Lung (tissue), 11 donors: ENCODE measurements at regions not wholly inside any gene's neighbourhood (a gene's known extent, or its start where the extent isn't known, plus 50 kb on each side); places are given as distances from the start of the nearest gene placed in this dataset.
"Not testable (repeated sequence)": the region's sequence is repeated elsewhere in the genome, so short reads cannot be mapped to it uniquely, and the experiment has no call there.

Source experiments
- ATAC-seq: fragments of 200-7000 bp; cut with Tn5 transposase; one replicate; pipeline ENCODE4 v1.9.1; 2020; ENCODE audit warnings: moderate number of reproducible peaks; ENCODE audit not compliant: insufficient read depth, low FRiP score
- DNase-seq, 3 donors: peaks; one replicate each; pipeline ENCODE4 v3.0.0-alpha.2; 2013 to 2017
- H3K27ac ChIP-seq, 2 donors: one replicate each; pipeline ENCODE4 v1.5.1; 2013; ENCODE audit warnings: mild to moderate bottlenecking in 2 of 2, moderate library complexity in 2 of 2, control low read depth in 1 of 2, inconsistent platforms in 1 of 2, low read depth in 1 of 2, low read length in 1 of 2
- H3K27me3 ChIP-seq, 3 donors: one replicate each; pipeline ENCODE4 v1.5.1; 2013; ENCODE audit warnings: low read length in 2 of 3; ENCODE audit not compliant: control insufficient read depth in 3 of 3, insufficient read depth in 3 of 3
- H3K36me3 ChIP-seq, 4 donors: one replicate each; pipeline ENCODE4 v1.5.1; 2013; ENCODE audit warnings: low read length in 4 of 4, mild to moderate bottlenecking in 1 of 4, moderate library complexity in 1 of 4; ENCODE audit not compliant: control insufficient read depth in 4 of 4, insufficient read depth in 4 of 4
- H3K4me1 ChIP-seq, 5 donors: one replicate each; pipeline ENCODE4 v1.5.1; 2013; ENCODE audit warnings: low read length in 5 of 5, mild to moderate bottlenecking in 2 of 5, moderate library complexity in 1 of 5; ENCODE audit not compliant: control insufficient read depth in 5 of 5, insufficient read depth in 5 of 5
- H3K4me3 ChIP-seq: one replicate; pipeline ENCODE4 v1.5.1; 2013; ENCODE audit warnings: mild to moderate bottlenecking, control low read depth, moderate library complexity
- H3K9ac ChIP-seq, 2 donors: one replicate each; pipeline ENCODE4 v1.5.1; 2013; ENCODE audit warnings: low read length in 2 of 2, control low read depth in 1 of 2; ENCODE audit not compliant: insufficient read depth in 1 of 2
- H3K9me3 ChIP-seq, 4 donors: one replicate each; pipeline ENCODE4 v1.5.1; 2013; ENCODE audit warnings: low read length in 3 of 4, mild to moderate bottlenecking in 1 of 4, moderate library complexity in 1 of 4; ENCODE audit not compliant: control insufficient read depth in 4 of 4, insufficient read depth in 3 of 4
- CTCF ChIP-seq: IDR thresholded peaks from 2 replicates; pipeline ENCODE4 v1.5.1; 2012; ENCODE audit warnings: mild to moderate bottlenecking; ENCODE audit errors: control extremely low read depth, extremely low read depth
- WGBS, 2 donors: extraction: QIAGEN DNeasy Blood & Tissue Kit; methylation state at CpG; one replicate each; pipeline ENCODE4 v1.1.7; 2013; 5-methylcytosine and 5-hydroxymethylcytosine counted together
- donor health status: control.
- donor health status: control.
- donor health status: Bipolar disorder and iron deficiency.
- donor health status: healthy.
- donor health status: DM: yes; HTN: yes; CAD: no.

DNA sequence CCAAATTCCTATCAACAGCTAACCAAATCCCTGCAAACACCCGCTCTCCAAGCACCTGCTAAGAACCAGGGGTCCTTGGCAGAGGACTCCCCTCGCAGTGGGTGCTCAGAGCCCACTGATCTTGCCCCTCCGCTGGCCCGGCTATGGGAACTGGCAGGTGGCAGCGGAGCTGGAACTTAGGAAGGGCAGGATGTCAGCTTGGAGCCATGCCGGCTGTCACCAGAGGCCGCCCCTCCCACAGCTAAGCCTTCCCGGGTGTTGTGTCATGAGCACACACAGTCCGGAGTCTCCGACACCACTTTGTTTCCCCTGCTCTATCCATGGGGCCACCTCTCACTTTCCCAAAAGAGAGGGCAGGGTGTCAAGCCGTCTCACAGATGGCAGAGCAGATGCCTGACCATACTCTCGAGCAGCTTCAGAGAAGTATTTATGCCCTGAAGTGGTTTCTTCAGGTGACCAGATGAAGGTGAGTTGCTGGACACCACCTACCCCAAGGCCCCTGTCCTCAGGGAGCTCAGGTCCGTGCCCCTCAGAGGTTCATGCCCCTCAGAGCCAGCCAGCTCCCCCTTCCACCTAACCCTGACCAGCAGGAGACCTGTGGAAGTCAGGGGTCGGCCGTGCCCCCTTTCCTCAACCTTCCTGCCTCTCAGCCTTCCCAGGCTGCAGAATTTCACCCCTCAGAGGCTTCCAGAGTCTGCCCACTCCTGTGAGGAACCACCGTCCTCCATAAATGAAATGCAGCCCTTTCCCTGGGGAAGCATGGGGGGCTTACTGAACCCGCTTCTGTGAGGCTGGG, 545.7 kb upstream of the B3GAT1 start:
- WGBS, 2 donors, result 70 to 72% methylated on average over 17 of the region's 17 CpGs
- ATAC-seq (no peak), DNase-seq (no peak)
- no peak for TF ChIP-seq CTCF
- no peak overlapping the region for H3K27ac ChIP-seq
- H3K27me3 ChIP-seq, result peaks cover 0 to 2% (median 0%) of the 10 kb centered on the region in 3 donors
- no peaks in the 10 kb centered on the region for H3K36me3 ChIP-seq
- H3K9ac ChIP-seq, result no peak overlapping the region
- H3K9me3 ChIP-seq, result no peaks in the 10 kb centered on the region
- H3K4me1 ChIP-seq, result no peaks in the 10 kb centered on the region
- no peak overlapping the region for H3K4me3 ChIP-seq

DNA sequence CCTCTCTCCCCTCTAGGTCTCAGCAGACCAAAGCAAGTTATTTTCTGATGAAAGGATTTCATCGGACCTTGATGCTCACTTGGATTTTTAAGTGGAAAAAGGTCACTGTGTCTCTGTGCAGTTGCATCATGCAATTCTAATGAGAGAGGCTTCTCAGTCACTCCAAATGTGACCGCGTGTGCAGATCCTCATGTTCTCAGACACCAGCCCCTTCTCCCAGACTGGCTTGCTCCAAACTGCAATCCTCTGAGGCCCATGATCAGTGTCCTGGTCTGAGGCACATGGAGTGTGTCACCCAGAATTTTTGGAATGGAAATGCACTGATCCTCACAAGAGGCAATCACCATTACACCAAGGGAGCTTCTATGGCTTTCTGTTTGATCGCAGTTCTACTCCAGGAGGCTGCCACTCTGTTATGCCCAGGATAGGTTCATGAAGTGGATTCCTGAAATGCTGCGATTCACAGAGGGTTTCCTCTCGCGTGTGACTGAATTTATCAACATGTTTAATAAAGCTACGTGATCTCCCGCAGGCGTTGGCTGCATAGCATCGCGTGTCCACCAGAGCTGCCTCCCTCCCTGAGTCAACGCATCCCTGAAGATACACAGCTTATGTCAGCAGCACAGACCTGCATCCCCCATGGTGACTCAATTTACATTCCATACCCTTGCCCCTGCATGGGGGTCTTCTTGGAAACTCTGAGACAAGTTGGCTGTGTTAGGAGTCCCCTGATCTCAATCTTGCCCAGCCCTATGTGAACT, 544.6 kb upstream of the B3GAT1 start:
- Histone ChIP-seq H3K27me3 (peaks cover 0 to 2% (median 0%) of the 10 kb centered on the region in 3 donors), H3K4me3 (no peak overlapping the region), H3K9me3 (no peaks in the 10 kb centered on the region), H3K4me1 (no peaks in the 10 kb centered on the region), H3K27ac (no peak overlapping the region), H3K9ac (no peak overlapping the region), H3K36me3 (no peaks in the 10 kb centered on the region)
- DNase-seq (no peak), ATAC-seq (no peak)
- 79 to 90% methylated on average over 13 of the region's 13 CpGs for WGBS, 2 donors
- TF ChIP-seq CTCF, result no peak

GRCh38 chr11:134955970-134956369, 543.9 kb upstream of the B3GAT1 start:
- H3K9ac ChIP-seq, H3K36me3 ChIP-seq, H3K27ac ChIP-seq, ATAC-seq, H3K4me1 ChIP-seq, H3K4me3 ChIP-seq, H3K9me3 ChIP-seq, H3K27me3 ChIP-seq, DNase-seq: not testable (repeated sequence)
- WGBS, 2 donors, result 84% methylated on average over 4 of the region's 4 CpGs

- TF ChIP-seq CTCF, result no peak
- ATAC-seq (no peak), DNase-seq (no peak)
- Histone ChIP-seq H3K27me3 (peaks cover 0 to 2% (median 0%) of the 10 kb centered on the region in 3 donors), H3K9me3 (no peaks in the 10 kb centered on the region), H3K36me3 (no peaks in the 10 kb centered on the region), H3K4me3 (no peak overlapping the region), H3K27ac (no peak overlapping the region), H3K9ac (no peak overlapping the region), H3K4me1 (no peaks in the 10 kb centered on the region)
- WGBS, 2 donors, result 88 to 93% methylated on average over 9 of the region's 9 CpGs
Measured at GRCh38 chr11:134955281-134955680, 543.2 kb upstream of the B3GAT1 start.

GRCh38 chr11:134954456-134954855, 542.4 kb upstream of the B3GAT1 start:
- not testable (repeated sequence) for H3K9ac ChIP-seq, H3K27me3 ChIP-seq, H3K4me1 ChIP-seq, H3K9me3 ChIP-seq, H3K27ac ChIP-seq, DNase-seq, H3K36me3 ChIP-seq, H3K4me3 ChIP-seq, ATAC-seq
- WGBS, 2 donors, result 82 to 90% methylated on average over 4 of the region's 4 CpGs
